IMR-90 (cell line): ENCODE measurements at regions not wholly inside any gene's neighbourhood (a gene's known extent, or its start where the extent isn't known, plus 50 kb on each side); places are given as distances from the start of the nearest gene placed in this dataset.

Experiments
- ATAC-seq: fragments of 200-7000 bp; cut with Tn5 transposase; 2 replicates; pipeline ENCODE4 v1.9.1; 2020; ENCODE audit warnings: low read depth, mild to moderate bottlenecking, moderate library complexity
- BruUV-seq: library from RNA; stranded (reverse); fragments of 400-500 nt; replicated peaks from 2 replicates; lab custom pipeline; 2021; lab: Mats Ljungman, UMichigan
- CTCF ChIA-PET: fragments of 300-600 bp; formaldehyde crosslinking; extraction: SDS; loops from one replicate; lab custom pipeline; 2021; ENCODE audit warnings: antibody characterized with exemption; lab: Yijun Ruan, JAX
- POLR2A ChIA-PET: fragments of 300-600 bp; sonication (Branson Sonifier 250); formaldehyde crosslinking; loops from one replicate; lab custom pipeline; 2022; ENCODE audit warnings: antibody characterized with exemption; ENCODE audit not compliant: unreplicated experiment; lab: Charles Lee
- DNase-seq: peaks from one replicate; pipeline ENCODE4 v3.0.0; 2013
- H2AFZ ChIP-seq: replicated peaks from 2 replicates; pipeline ENCODE3; 2013; ENCODE audit warnings: low read length, mild to moderate bottlenecking; ENCODE audit not compliant: poor library complexity
- H2AK5ac ChIP-seq: 2 replicates; pipeline ENCODE4 v1.6.1; 2013; ENCODE audit warnings: low read depth, low read length, inconsistent platforms
- H2AK9ac ChIP-seq: replicated peaks from 2 replicates; pipeline ENCODE3; 2013; ENCODE audit warnings: mild to moderate bottlenecking, low read depth, low read length, moderate library complexity; ENCODE audit not compliant: poor library complexity
- H2BK120ac ChIP-seq: 2 replicates; pipeline ENCODE4 v1.6.1; 2013; ENCODE audit warnings: low read depth, low read length, inconsistent platforms
- H2BK15ac ChIP-seq: 3 replicates; pipeline ENCODE4 v1.6.1; 2013; ENCODE audit warnings: low read depth, low read length, inconsistent platforms
- H2BK20ac ChIP-seq: 2 replicates; pipeline ENCODE4 v1.6.1; 2013; ENCODE audit warnings: low read depth, mild to moderate bottlenecking, inconsistent platforms, low read length, moderate library complexity
- H2BK5ac ChIP-seq: 2 replicates; pipeline ENCODE4 v1.6.1; 2013; ENCODE audit warnings: mild to moderate bottlenecking, low read depth, low read length, inconsistent platforms; ENCODE audit not compliant: poor library complexity, severe bottlenecking
- H3K14ac ChIP-seq: replicated peaks from 2 replicates; pipeline ENCODE4 v1.6.1; 2013; ENCODE audit warnings: low read depth, low read length, inconsistent platforms
- H3K18ac ChIP-seq: 2 replicates; pipeline ENCODE4 v1.6.1; 2013; ENCODE audit warnings: low read depth, low read length, control low read depth
- H3K23ac ChIP-seq: 2 replicates; pipeline ENCODE4 v1.6.1; 2013; ENCODE audit warnings: low read depth, low read length, inconsistent platforms
- H3K27ac ChIP-seq: 2 replicates; pipeline ENCODE4 v1.5.1; 2013; ENCODE audit warnings: mild to moderate bottlenecking, control low read depth, low read length; ENCODE audit not compliant: insufficient read depth
- H3K27me3 ChIP-seq: 2 replicates; pipeline ENCODE4 v1.6.1; 2013; ENCODE audit warnings: low read length; ENCODE audit not compliant: control insufficient read depth, insufficient read depth
- H3K36me3 ChIP-seq: 2 replicates; pipeline ENCODE4 v1.6.1; 2013; ENCODE audit warnings: low read length, mixed read lengths; ENCODE audit not compliant: control insufficient read depth, insufficient read depth
- H3K4ac ChIP-seq: 2 replicates; pipeline ENCODE4 v1.6.1; 2013; ENCODE audit warnings: low read depth, low read length, inconsistent platforms
- H3K4me1 ChIP-seq: 2 replicates; pipeline ENCODE4 v1.6.1; 2013; ENCODE audit warnings: low read length, mixed read lengths; ENCODE audit not compliant: control insufficient read depth, insufficient read depth
- H3K4me2 ChIP-seq: 2 replicates; pipeline ENCODE4 v1.6.1; 2013; ENCODE audit warnings: low read depth, mild to moderate bottlenecking, control low read depth, low read length, moderate library complexity
- H3K4me3 ChIP-seq: 2 replicates; pipeline ENCODE4 v1.5.1; 2013; ENCODE audit warnings: low read depth, mild to moderate bottlenecking, control low read depth, low read length, moderate library complexity; ENCODE audit not compliant: insufficient read depth
- H3K56ac ChIP-seq: 2 replicates; pipeline ENCODE4 v1.6.1; 2013; ENCODE audit warnings: low read length, inconsistent platforms; ENCODE audit not compliant: insufficient read depth; ENCODE audit errors: extremely low read depth
- H3K79me1 ChIP-seq, 2 experiments: 2 replicates each; pipeline ENCODE4 v1.6.1; 2013; ENCODE audit warnings: low read length in 2 of 2, inconsistent platforms in 1 of 2, low read depth in 1 of 2
- H3K9ac ChIP-seq: 2 replicates; pipeline ENCODE4 v1.6.1; 2013; ENCODE audit warnings: low read depth, low read length, control low read depth
- H3K9me1 ChIP-seq: 2 replicates; pipeline ENCODE4 v1.6.1; 2013; ENCODE audit warnings: low read length, inconsistent platforms; ENCODE audit not compliant: insufficient read depth
- H3K9me3 ChIP-seq: 2 replicates; pipeline ENCODE4 v1.6.1; 2013; ENCODE audit warnings: low read length; ENCODE audit not compliant: control insufficient read depth, insufficient read depth
- H4K20me1 ChIP-seq: 2 replicates; pipeline ENCODE4 v1.6.1; 2013; ENCODE audit warnings: low read length, inconsistent platforms; ENCODE audit not compliant: insufficient read depth
- H4K5ac ChIP-seq: 2 replicates; pipeline ENCODE4 v1.6.1; 2013; ENCODE audit warnings: mild to moderate bottlenecking, low read depth, low read length, control low read depth
- H4K8ac ChIP-seq, 2 experiments: 2 replicates each; pipeline ENCODE4 v1.6.1; 2013; ENCODE audit warnings: low read depth in 2 of 2, low read length in 2 of 2, control low read depth in 1 of 2, inconsistent platforms in 1 of 2
- H4K91ac ChIP-seq: 2 replicates; pipeline ENCODE4 v1.6.1; 2013; ENCODE audit warnings: low read depth, low read length, inconsistent platforms; ENCODE audit not compliant: insufficient read depth
- CEBPB ChIP-seq: IDR thresholded peaks from 2 replicates; pipeline ENCODE4 v1.6.1; 2012; ENCODE audit warnings: low read depth, low read length, improper control_type of control experiment
- SMC3 ChIP-seq: fragments of 150-350 bp; IDR thresholded peaks from 2 replicates; pipeline ENCODE4 v1.6.1; 2016; ENCODE audit warnings: low read depth, mild to moderate bottlenecking, antibody characterized with exemption, low read length, moderate library complexity
- USF2 ChIP-seq: fragments of 150-350 bp; IDR thresholded peaks from 2 replicates; pipeline ENCODE4 v1.6.1; 2017; ENCODE audit warnings: mild to moderate bottlenecking, antibody characterized with exemption, low read length, low read depth
- WGBS, 2 experiments: methylation state at CpG; one replicate each; pipeline versions ENCODE4 v1.1.5 to v1.1.7; 2013; ENCODE audit warnings: missing lambda C conversion rate in 2 of 2; ENCODE audit not compliant: insufficient read length in 1 of 2; ENCODE audit errors: extremely low coverage in 2 of 2; 5-methylcytosine and 5-hydroxymethylcytosine counted together
- dilution Hi-C: fragments of 300-500 bp; cut with HindIII; formaldehyde crosslinking; loops from one replicate; pipeline ENCODE4 v1.14.3; 2018; ENCODE audit warnings: low sequenced_read_pairs; ENCODE audit not compliant: unreplicated experiment
- in situ Hi-C: fragments of 300-500 bp; cut with MboI; formaldehyde crosslinking; loops from 3 replicates; pipeline ENCODE4 v1.14.3; 2019; ENCODE audit warnings: low sequenced_read_pairs, inconsistent platforms, mixed read lengths
- intact Hi-C: fragments of 100-400 bp; cut with micrococcal nuclease; formaldehyde crosslinking; loops from 2 replicates; pipeline ENCODE4 v1.10.0; 2022

DNA sequence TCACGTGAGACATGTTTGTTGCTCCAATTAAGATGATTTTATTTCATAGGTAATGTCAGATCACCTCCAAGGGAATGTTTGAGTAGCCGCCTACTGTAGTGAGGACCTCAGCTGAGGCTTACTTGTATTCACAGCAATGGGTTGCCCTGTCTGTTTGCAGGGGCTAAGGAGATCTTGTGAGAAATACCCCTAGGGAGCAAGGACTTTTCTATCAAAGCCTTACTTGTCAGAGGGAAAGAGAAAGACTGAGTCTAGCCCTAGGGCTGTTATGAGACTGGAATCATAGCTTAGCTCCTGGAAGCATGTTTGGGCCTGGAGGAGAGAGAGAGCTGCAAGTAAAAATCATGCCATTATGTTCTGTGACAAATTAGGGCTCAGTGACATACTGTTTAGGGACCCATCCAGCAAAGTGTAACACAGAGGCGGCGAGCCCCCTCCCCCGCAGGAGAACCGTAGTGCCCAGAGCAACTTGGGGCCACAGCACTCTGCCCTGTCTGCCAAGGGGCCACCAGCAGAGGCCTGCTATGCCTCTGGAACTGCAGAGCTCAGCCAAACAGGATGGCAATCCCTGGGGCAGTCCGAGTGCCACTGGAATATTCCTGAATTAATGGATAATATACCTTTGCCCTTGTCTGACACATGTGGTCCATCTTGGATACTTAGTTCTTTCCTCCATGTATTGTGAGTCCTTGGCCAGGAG lies 178.8 kb downstream of the DACT1 start:
- H3K4me2 ChIP-seq: no peak overlapping the region
- H3K9me3 ChIP-seq: no peaks in the 10 kb centered on the region
- no peak overlapping the region for H4K91ac ChIP-seq
- no peak overlapping the region for H3K4ac ChIP-seq
- WGBS, 2 experiments: 77% methylated on average over 3 of the region's 7 CpGs; no CpG with 5 or more reads in 1 of the 2 experiments
- ATAC-seq (no peak), DNase-seq (no peak)
- no peak overlapping the region for H3K23ac ChIP-seq
- no peak overlapping the region for H3K4me3 ChIP-seq
- H2AFZ ChIP-seq: no peak overlapping the region
- ChIA-PET CTCF (no interaction called here), POLR2A (no interaction called here)
- H3K9ac ChIP-seq: no peak overlapping the region
- TF ChIP-seq USF2 (no peak), SMC3 (no peak), CEBPB (no peak)
- no peak overlapping the region for H3K27ac ChIP-seq
- H3K14ac ChIP-seq: no peak overlapping the region
- H4K8ac ChIP-seq: no peak overlapping the region
- H4K5ac ChIP-seq: no peak overlapping the region
- intact Hi-C loops (no loop called here), dilution Hi-C loops (no loop called here), in situ Hi-C loops (no loop called here)
- no peak overlapping the region for H2AK9ac ChIP-seq
- H3K9me1 ChIP-seq: 0 out of 2 replicates have a peak, but pooled peaks cover 2% of the 10 kb centered on the region
- no peaks in the 10 kb centered on the region for H4K20me1 ChIP-seq
- H2BK20ac ChIP-seq: no peak overlapping the region
- H2BK120ac ChIP-seq: no peak overlapping the region
- H3K56ac ChIP-seq: no peak overlapping the region
- H3K18ac ChIP-seq: no peak overlapping the region; the same call in 1 of the 2 replicates
- peaks cover 4% of the 10 kb centered on the region; the same call in 1 of the 2 replicates for H3K27me3 ChIP-seq
- BruUV-seq: no TSS peak
- H2BK15ac ChIP-seq: no peak overlapping the region
- no peaks in the 10 kb centered on the region for H3K79me1 ChIP-seq
- H2AK5ac ChIP-seq: no peak overlapping the region
- H3K4me1 ChIP-seq: peaks cover 2% of the 10 kb centered on the region
- H3K36me3 ChIP-seq: no peaks in the 10 kb centered on the region
- no peak overlapping the region for H2BK5ac ChIP-seq
